ENCODE measurements at regions not wholly inside any gene's neighbourhood (a gene's known extent, or its start where the extent isn't known, plus 50 kb on each side); places are given as distances from the start of the nearest gene placed in this dataset.

- no peak for DNase-seq
- Histone ChIP-seq H3K36me3 (replicated peaks) (no peaks in the 10 kb centered on the region), H3K4me3 (ENCODE audit: low read depth, low read length) (no peak overlapping the region), H3K27ac (no peak overlapping the region), H3K27me3 (replicated peaks) (no peaks in the 10 kb centered on the region)
- TF ChIP-seq, protein P1, sequence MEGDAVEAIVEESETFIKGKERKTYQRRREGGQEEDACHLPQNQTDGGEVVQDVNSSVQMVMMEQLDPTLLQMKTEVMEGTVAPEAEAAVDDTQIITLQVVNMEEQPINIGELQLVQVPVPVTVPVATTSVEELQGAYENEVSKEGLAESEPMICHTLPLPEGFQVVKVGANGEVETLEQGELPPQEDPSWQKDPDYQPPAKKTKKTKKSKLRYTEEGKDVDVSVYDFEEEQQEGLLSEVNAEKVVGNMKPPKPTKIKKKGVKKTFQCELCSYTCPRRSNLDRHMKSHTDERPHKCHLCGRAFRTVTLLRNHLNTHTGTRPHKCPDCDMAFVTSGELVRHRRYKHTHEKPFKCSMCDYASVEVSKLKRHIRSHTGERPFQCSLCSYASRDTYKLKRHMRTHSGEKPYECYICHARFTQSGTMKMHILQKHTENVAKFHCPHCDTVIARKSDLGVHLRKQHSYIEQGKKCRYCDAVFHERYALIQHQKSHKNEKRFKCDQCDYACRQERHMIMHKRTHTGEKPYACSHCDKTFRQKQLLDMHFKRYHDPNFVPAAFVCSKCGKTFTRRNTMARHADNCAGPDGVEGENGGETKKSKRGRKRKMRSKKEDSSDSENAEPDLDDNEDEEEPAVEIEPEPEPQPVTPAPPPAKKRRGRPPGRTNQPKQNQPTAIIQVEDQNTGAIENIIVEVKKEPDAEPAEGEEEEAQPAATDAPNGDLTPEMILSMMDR (IDR thresholded peaks at IDR 0.05; ENCODE audit: low read depth, low read length, missing control alignments), result no peak
- in situ Hi-C loops (cut with HindIII; ENCODE audit: low pct_ligation_motif_present, low sequenced_read_pairs), result no loop called here
Observed at GRCh38 chr12:4044736-4045730, 171.8 kb upstream of the PARP11 start.

- Histone ChIP-seq H3K27me3 (replicated peaks) (peaks cover 2% of the 10 kb centered on the region), H3K27ac (no peak overlapping the region), H3K4me3 (ENCODE audit: low read depth, low read length) (no peak overlapping the region), H3K36me3 (replicated peaks) (no peaks in the 10 kb centered on the region)
- DNase-seq, result no peak
- in situ Hi-C loops (cut with HindIII; ENCODE audit: low pct_ligation_motif_present, low sequenced_read_pairs), result no loop called here
- TF ChIP-seq, protein P1 (IDR thresholded peaks at IDR 0.05; ENCODE audit: low read depth, low read length, missing control alignments), result no peak
Observed at GRCh38 chr12:4044101-4044500, 170.9 kb upstream of the PARP11 start.

GRCh38 chr12:4041187-4041885 lies 168.1 kb upstream of the PARP11 start:
- Histone ChIP-seq H3K4me3 (ENCODE audit: low read depth, low read length) (no peak overlapping the region), H3K27ac (no peak overlapping the region), H3K36me3 (replicated peaks) (no peaks in the 10 kb centered on the region), H3K27me3 (replicated peaks) (peaks cover 13% of the 10 kb centered on the region)
- TF ChIP-seq, protein P1 (IDR thresholded peaks at IDR 0.05; ENCODE audit: low read depth, low read length, missing control alignments), result no peak
- in situ Hi-C loops (cut with HindIII; ENCODE audit: low pct_ligation_motif_present, low sequenced_read_pairs), result no loop called here
- no peak for DNase-seq

DNA sequence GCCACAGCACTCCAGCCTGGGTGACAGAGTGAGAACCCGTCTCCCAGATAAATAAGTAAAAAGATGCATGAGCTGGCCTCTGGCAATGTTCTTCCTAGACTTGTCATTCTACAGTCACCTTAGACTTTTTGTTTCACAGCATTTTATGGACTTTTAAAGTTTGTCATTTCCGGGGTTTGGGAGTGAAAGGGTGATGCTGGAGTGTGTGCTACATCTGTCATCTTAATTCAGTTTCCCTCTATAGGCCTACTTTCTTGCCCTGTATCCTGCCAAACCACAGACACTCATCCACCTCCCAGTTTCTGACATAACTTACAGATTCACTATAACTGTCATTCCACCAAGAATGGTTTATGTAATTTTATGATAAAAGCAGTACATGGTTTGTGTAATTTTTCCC lies 166.7 kb upstream of the PARP11 start:
- Histone ChIP-seq H3K27ac (no peak overlapping the region), H3K27me3 (replicated peaks) (peaks cover 19% of the 10 kb centered on the region), H3K36me3 (replicated peaks) (no peaks in the 10 kb centered on the region), H3K4me3 (ENCODE audit: low read depth, low read length) (no peak overlapping the region)
- DNase-seq, result no peak
- TF ChIP-seq, protein P1 (IDR thresholded peaks at IDR 0.05; ENCODE audit: low read depth, low read length, missing control alignments), result no peak
- in situ Hi-C loops (cut with HindIII; ENCODE audit: low pct_ligation_motif_present, low sequenced_read_pairs), result no loop called here

DNA sequence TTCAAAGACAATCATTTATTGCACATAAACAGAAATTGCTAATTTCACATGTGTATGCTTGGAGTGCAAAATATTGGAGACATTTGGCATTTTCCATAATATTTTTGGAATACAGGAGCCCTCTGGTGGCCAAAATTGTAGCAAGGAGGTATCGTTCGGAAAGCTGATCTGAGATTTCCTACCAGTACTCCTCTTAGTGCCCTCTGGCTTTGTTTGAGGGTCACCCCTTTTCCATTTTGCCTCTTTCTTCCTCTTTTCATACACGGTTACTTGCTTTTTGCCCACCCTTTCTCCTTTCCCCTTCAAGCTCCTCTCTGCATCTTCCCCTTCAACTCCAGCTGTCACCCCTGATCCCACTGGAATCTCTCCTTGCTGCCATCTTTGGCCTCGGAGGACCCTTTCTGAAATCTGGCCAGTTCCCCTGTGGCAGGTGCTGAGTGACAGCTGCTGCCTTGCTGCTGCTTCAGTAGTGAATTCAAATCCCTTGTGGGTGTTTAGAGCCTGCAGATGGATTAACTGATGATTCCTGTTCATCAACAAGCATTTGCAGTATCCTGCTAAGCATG lies 164.6 kb upstream of the PARP11 start:
- Histone ChIP-seq H3K27me3 (replicated peaks) (peaks cover 27% of the 10 kb centered on the region), H3K4me3 (ENCODE audit: low read depth, low read length) (no peak overlapping the region), H3K27ac (no peak overlapping the region), H3K36me3 (replicated peaks) (no peaks in the 10 kb centered on the region)
- DNase-seq, result peak; percentile 46
- TF ChIP-seq, protein P1 (IDR thresholded peaks at IDR 0.05; ENCODE audit: low read depth, low read length, missing control alignments), result peak; percentile 74
- in situ Hi-C loops (cut with HindIII; ENCODE audit: low pct_ligation_motif_present, low sequenced_read_pairs), result no loop called here

Data from brain microvascular endothelial cell (primary cell).